ENCODE measurements at regions not wholly inside any gene's neighbourhood (a gene's known extent, or its start where the extent isn't known, plus 50 kb on each side); places are given as distances from the start of the nearest gene placed in this dataset.

DNA sequence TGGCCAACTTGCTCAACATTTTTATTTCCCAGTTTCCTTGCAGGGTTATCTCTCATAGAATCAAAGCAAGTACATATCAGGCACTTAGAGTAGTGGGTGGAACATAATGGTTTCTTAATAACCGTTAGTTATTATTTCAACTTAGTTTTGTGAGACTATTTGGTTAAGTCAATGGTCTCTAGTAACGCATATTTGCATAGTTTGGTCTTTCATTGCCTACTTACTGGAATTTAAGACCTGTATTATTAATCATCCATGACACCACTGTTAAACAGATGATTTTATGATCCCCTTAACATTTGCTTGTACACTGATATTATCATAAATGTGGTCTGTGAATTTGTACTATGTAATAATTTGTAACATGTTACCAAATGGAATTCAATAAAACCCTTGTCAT lies 70.9 kb upstream of the SMIM31 start:
- DNase-seq (ENCODE audit: low read depth, low spot score): no peak

DNA sequence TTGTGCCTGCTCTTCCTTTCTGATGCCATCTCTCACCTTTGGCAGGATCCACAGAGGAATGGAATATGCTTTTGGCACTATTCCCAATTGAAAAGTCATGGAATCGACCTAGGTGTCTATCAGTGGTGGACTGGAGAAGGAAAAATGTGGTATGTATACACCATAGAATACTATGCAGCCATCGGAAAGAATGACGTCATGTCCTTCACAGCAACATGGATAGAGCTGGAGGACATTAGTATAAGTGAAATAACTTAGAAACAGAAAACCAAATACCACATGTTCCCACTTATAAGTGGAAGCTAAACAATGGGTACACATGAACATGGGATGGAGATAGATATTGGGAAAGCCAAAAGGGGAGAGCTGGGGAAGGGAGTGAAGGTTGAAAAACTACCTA lies 58.3 kb upstream of the SMIM31 start:
- DNase-seq (ENCODE audit: low read depth, low spot score): no peak

GRCh38 chr4:164700471-164700870 lies 53.5 kb upstream of the SMIM31 start:
- no peak for DNase-seq (ENCODE audit: low read depth, low spot score)

DNA sequence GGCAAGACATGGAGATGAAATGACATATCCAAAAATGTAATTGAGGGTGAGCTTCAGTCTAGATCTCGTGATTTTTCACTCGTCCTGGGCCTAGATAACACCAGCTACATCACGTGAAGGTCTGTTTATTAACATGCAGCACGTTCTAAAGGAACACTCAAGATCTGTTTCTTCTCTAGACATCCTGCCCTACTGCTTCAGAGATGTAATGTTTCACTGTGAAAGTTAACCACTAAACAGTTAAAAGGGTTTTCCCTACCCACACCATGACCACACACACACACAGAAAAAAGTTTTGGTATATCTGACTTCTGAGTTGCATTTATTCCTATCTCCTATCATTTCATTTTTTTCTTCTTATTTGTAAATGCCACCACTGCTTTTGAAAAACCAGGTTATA lies 52.3 kb upstream of the SMIM31 start:
- no peak for DNase-seq (ENCODE audit: low read depth, low spot score)
